Activated CD4-positive, alpha-beta T cell treated with anti-CD3 and anti-CD28 coated beads, Interleukin-2, amount 50 U/mL, for 4 hours (primary cell): ENCODE measurements at regions not wholly inside any gene's neighbourhood (a gene's known extent, or its start where the extent isn't known, plus 50 kb on each side); places are given as distances from the start of the nearest gene placed in this dataset.

Experiments
- DNase-seq, 2 experiments: peaks; one replicate each; pipeline ENCODE4 v3.0.0-alpha.2; 2020

- DNase-seq: no peak
These were observed 72.3 kb downstream of the LINC00237 start for GRCh38 chr20:21033817-21034216.

- DNase-seq: no peak
These were observed 74.5 kb downstream of the LINC00237 start for GRCh38 chr20:21031666-21032065.

GRCh38 chr20:21029341-21029740 lies 76.8 kb downstream of the LINC00237 start:
- DNase-seq: no peak

GRCh38 chr20:21028921-21029320 lies 77.2 kb downstream of the LINC00237 start:
- no peak for DNase-seq

- DNase-seq: no peak
These were observed 77.7 kb downstream of the LINC00237 start for GRCh38 chr20:21028436-21028835.

- no peak for DNase-seq
These were observed 78.6 kb downstream of the LINC00237 start for GRCh38 chr20:21027569-21027968.

- no peak for DNase-seq
These were observed 79.2 kb downstream of the LINC00237 start for GRCh38 chr20:21026951-21027350.

- no peak for DNase-seq
These were observed 81.7 kb downstream of the LINC00237 start for GRCh38 chr20:21024420-21024819.

GRCh38 chr20:21022925-21023324 lies 83.2 kb downstream of the LINC00237 start:
- no peak for DNase-seq

- no peak for DNase-seq
These were observed 84.7 kb downstream of the LINC00237 start for GRCh38 chr20:21021472-21021790.

- no peak for DNase-seq
These were observed 85.3 kb downstream of the LINC00237 start for GRCh38 chr20:21020659-21021471.

- no peak for DNase-seq
These were observed 86.1 kb downstream of the LINC00237 start for GRCh38 chr20:21019814-21020658.

- no peak for DNase-seq
These were observed 86.7 kb downstream of the LINC00237 start for GRCh38 chr20:21019468-21019813.

GRCh38 chr20:21018576-21018975 lies 87.6 kb downstream of the LINC00237 start:
- no peak for DNase-seq

- no peak for DNase-seq
These were observed 88.6 kb downstream of the LINC00237 start for GRCh38 chr20:21017528-21018085.

- DNase-seq: no peak
These were observed 89.4 kb downstream of the LINC00237 start for GRCh38 chr20:21016751-21017150.

- no peak for DNase-seq
These were observed 91.6 kb downstream of the LINC00237 start for GRCh38 chr20:21014528-21014927.

- DNase-seq: no peak
These were observed 97.2 kb downstream of the LINC00237 start for GRCh38 chr20:21008951-21009350.

GRCh38 chr20:21006611-21007010 lies 99.5 kb downstream of the LINC00237 start:
- no peak for DNase-seq

GRCh38 chr20:21004386-21005076 lies 101.6 kb downstream of the LINC00237 start:
- DNase-seq: no peak

GRCh38 chr20:21003902-21004301 lies 102.3 kb downstream of the LINC00237 start:
- DNase-seq: no peak

GRCh38 chr20:21002486-21002885 lies 103.7 kb downstream of the LINC00237 start:
- DNase-seq: no peak

- no peak for DNase-seq
These were observed 112.8 kb downstream of the LINC00237 start for GRCh38 chr20:20993372-20993771.
